SK-N-MC (cell line): ENCODE measurements at regions not wholly inside any gene's neighbourhood (a gene's known extent, or its start where the extent isn't known, plus 50 kb on each side); places are given as distances from the start of the nearest gene placed in this dataset.
"Not testable (repeated sequence)": the region's sequence is repeated elsewhere in the genome, so short reads cannot be mapped to it uniquely, and the experiment has no call there.

ENCODE experiments used
- DNase-seq: peaks from one replicate; pipeline ENCODE4 v3.0.0-alpha.2; 2011; ENCODE audit warnings: low read depth, low spot score
- H3K27ac ChIP-seq: fragments of 200-600 bp; sonication (generic); 2 replicates; pipeline ENCODE4 v1.5.1; 2016; ENCODE audit warnings: mixed run types
- H3K36me3 ChIP-seq: fragments of 200-600 bp; sonication (generic); 2 replicates; pipeline ENCODE4 v1.6.1; 2017; ENCODE audit warnings: antibody characterized with exemption, low read length, mixed read lengths; ENCODE audit not compliant: insufficient read depth
- H3K4me3 ChIP-seq: fragments of 200-600 bp; sonication (generic); 2 replicates; pipeline ENCODE4 v1.5.1; 2016
- H3K9ac ChIP-seq: fragments of 200-600 bp; sonication (generic); 2 replicates; pipeline ENCODE4 v1.8.0; 2017; ENCODE audit warnings: mixed run types, mixed read lengths; ENCODE audit not compliant: insufficient read length
- H3K9me3 ChIP-seq: fragments of 200-600 bp; sonication (generic); 2 replicates; pipeline ENCODE4 v1.6.1; 2017; ENCODE audit warnings: low read depth, mild to moderate bottlenecking, antibody characterized with exemption, low read length, moderate library complexity, mixed read lengths
- EZH2 ChIP-seq: fragments of 200-600 bp; sonication (generic); IDR thresholded peaks from one replicate; pipeline ENCODE4 v1.6.1; 2017; ENCODE audit warnings: antibody characterized with exemption
- FOXP2 ChIP-seq: optimal IDR thresholded peaks from 2 replicates; pipeline ENCODE3; 2011; ENCODE audit warnings: mild to moderate bottlenecking, moderate library complexity; ENCODE audit not compliant: insufficient read depth; ENCODE audit errors: extremely low read length, control extremely low read depth
- POLR2AphosphoS5 ChIP-seq: IDR thresholded peaks from 2 replicates; pipeline ENCODE4 v1.6.1; 2012; ENCODE audit warnings: mild to moderate bottlenecking, low read depth, low read length, borderline replicate concordance

GRCh38 chr2:221908518-221908917, 336.4 kb upstream of the EPHA4 start:
- Histone ChIP-seq H3K9ac (no peak overlapping the region), H3K36me3 (no peaks in the 10 kb centered on the region), H3K9me3 (no peaks in the 10 kb centered on the region), H3K27ac (no peak overlapping the region), H3K4me3 (no peak overlapping the region)
- TF ChIP-seq POLR2AphosphoS5 (no peak), FOXP2 (no peak), EZH2 (no peak)
- no peak for DNase-seq

GRCh38 chr2:221897718-221898117, 325.6 kb upstream of the EPHA4 start:
- no peak overlapping the region for H3K9ac ChIP-seq
- H3K36me3 ChIP-seq: no peaks in the 10 kb centered on the region
- DNase-seq: no peak
- no peak for TF ChIP-seq POLR2AphosphoS5
- no peak for TF ChIP-seq EZH2
- no peak for TF ChIP-seq FOXP2
- H3K4me3 ChIP-seq: no peak overlapping the region
- H3K27ac ChIP-seq: no peak overlapping the region
- H3K9me3 ChIP-seq: no peaks in the 10 kb centered on the region

- TF ChIP-seq POLR2AphosphoS5 (no peak), FOXP2 (no peak), EZH2 (no peak)
- Histone ChIP-seq H3K9ac (no peak overlapping the region), H3K36me3 (no peaks in the 10 kb centered on the region), H3K27ac (no peak overlapping the region), H3K4me3 (no peak overlapping the region), H3K9me3 (no peaks in the 10 kb centered on the region)
- DNase-seq: no peak
Observed at GRCh38 chr2:221896505-221897151, 324.5 kb upstream of the EPHA4 start.

- Histone ChIP-seq H3K27ac (no peak overlapping the region), H3K9me3 (no peaks in the 10 kb centered on the region)
- TF ChIP-seq EZH2 (no peak), POLR2AphosphoS5 (no peak), FOXP2 (no peak)
Observed at GRCh38 chr2:221895366-221896121, 323.4 kb upstream of the EPHA4 start.

GRCh38 chr2:221893501-221893900, 321.4 kb upstream of the EPHA4 start:
- Histone ChIP-seq H3K36me3 (no peaks in the 10 kb centered on the region), H3K9me3 (no peaks in the 10 kb centered on the region), H3K27ac (no peak overlapping the region), H3K4me3 (no peak overlapping the region), H3K9ac (no peak overlapping the region)
- no peak for DNase-seq
- TF ChIP-seq FOXP2: no peak
- TF ChIP-seq EZH2: no peak
- no peak for TF ChIP-seq POLR2AphosphoS5

More at GRCh38 chr2:221895366-221896121, 323.4 kb upstream of the EPHA4 start:
- no peak for DNase-seq
- no peak overlapping the region for H3K4me3 ChIP-seq
- H3K36me3 ChIP-seq: no peaks in the 10 kb centered on the region
- H3K9ac ChIP-seq: no peak overlapping the region

GRCh38 chr2:221892006-221892405, 319.9 kb upstream of the EPHA4 start:
- not testable (repeated sequence) for H3K9ac ChIP-seq, DNase-seq, H3K9me3 ChIP-seq, H3K36me3 ChIP-seq, H3K4me3 ChIP-seq, H3K27ac ChIP-seq

GRCh38 chr2:221883976-221884375, 311.9 kb upstream of the EPHA4 start:
- Histone ChIP-seq H3K9me3 (no peaks in the 10 kb centered on the region), H3K27ac (no peak overlapping the region), H3K9ac (no peak overlapping the region), H3K36me3 (no peaks in the 10 kb centered on the region), H3K4me3 (no peak overlapping the region)
- no peak for DNase-seq
- TF ChIP-seq POLR2AphosphoS5: no peak
- no peak for TF ChIP-seq FOXP2
- no peak for TF ChIP-seq EZH2

GRCh38 chr2:221876016-221876415, 303.9 kb upstream of the EPHA4 start:
- TF ChIP-seq FOXP2: no peak
- TF ChIP-seq EZH2: no peak
- TF ChIP-seq POLR2AphosphoS5: no peak
- no peak for DNase-seq
- no peak overlapping the region for H3K27ac ChIP-seq
- no peaks in the 10 kb centered on the region for H3K9me3 ChIP-seq
- H3K36me3 ChIP-seq: no peaks in the 10 kb centered on the region
- no peak overlapping the region for H3K4me3 ChIP-seq
- H3K9ac ChIP-seq: no peak overlapping the region

GRCh38 chr2:221874444-221874843, 302.3 kb upstream of the EPHA4 start:
- Histone ChIP-seq H3K9ac (no peak overlapping the region), H3K36me3 (no peaks in the 10 kb centered on the region), H3K27ac (no peak overlapping the region), H3K9me3 (no peaks in the 10 kb centered on the region), H3K4me3 (no peak overlapping the region)
- DNase-seq: no peak
- TF ChIP-seq FOXP2: no peak
